Duodenal mucosa (tissue), 2 donors: ENCODE measurements at regions not wholly inside any gene's neighbourhood (a gene's known extent, or its start where the extent isn't known, plus 50 kb on each side); places are given as distances from the start of the nearest gene placed in this dataset.

Experiments used
- H3K27ac ChIP-seq: one replicate; pipeline ENCODE4 v1.7.0; 2013; ENCODE audit warnings: low read depth, low read length
- H3K27me3 ChIP-seq, 2 donors: one replicate each; pipeline ENCODE4 v1.7.0; 2013; ENCODE audit warnings: low read length in 2 of 2, control low read depth in 1 of 2; ENCODE audit not compliant: insufficient read depth in 2 of 2, control insufficient read depth in 1 of 2
- H3K36me3 ChIP-seq, 2 donors: one replicate each; pipeline ENCODE4 v1.7.0; 2013; ENCODE audit warnings: low read length in 2 of 2, control low read depth in 1 of 2; ENCODE audit not compliant: insufficient read depth in 2 of 2, control insufficient read depth in 1 of 2
- H3K4me1 ChIP-seq, 2 donors: one replicate each; pipeline ENCODE4 v1.7.0; 2013; ENCODE audit warnings: low read length in 2 of 2, control low read depth in 1 of 2; ENCODE audit not compliant: insufficient read depth in 2 of 2, control insufficient read depth in 1 of 2
- H3K4me3 ChIP-seq, 2 donors: one replicate each; pipeline ENCODE4 v1.7.0; 2013; ENCODE audit warnings: low read length in 2 of 2, low read depth in 1 of 2
- H3K9ac ChIP-seq, 2 donors: one replicate each; pipeline ENCODE4 v1.7.0; 2013; ENCODE audit warnings: low read length in 2 of 2, low read depth in 1 of 2
- H3K9me3 ChIP-seq, 2 donors: one replicate each; pipeline ENCODE4 v1.7.0; 2013; ENCODE audit warnings: low read length in 2 of 2, control low read depth in 1 of 2; ENCODE audit not compliant: control insufficient read depth in 1 of 2

GRCh38 chr11:86158704-86159580 is 85.6 kb upstream of the EED start:
- H3K27me3 ChIP-seq, result no peaks in the 10 kb centered on the region
- H3K27ac ChIP-seq, result no peak overlapping the region
- H3K36me3 ChIP-seq, result no peaks in the 10 kb centered on the region
- peaks cover 25 to 33% of the 10 kb centered on the region in 2 donors for H3K4me1 ChIP-seq
- no peaks in the 10 kb centered on the region for H3K9me3 ChIP-seq
- no peak overlapping the region for H3K4me3 ChIP-seq
- H3K9ac ChIP-seq, result no peak overlapping the region

GRCh38 chr11:86157797-86158378 is 86.7 kb upstream of the EED start:
- H3K9me3 ChIP-seq, result no peaks in the 10 kb centered on the region
- peaks cover 34 to 35% of the 10 kb centered on the region in 2 donors for H3K4me1 ChIP-seq
- H3K27me3 ChIP-seq, result no peaks in the 10 kb centered on the region
- H3K4me3 ChIP-seq, result no peak overlapping the region
- H3K27ac ChIP-seq, result no peak overlapping the region
- no peaks in the 10 kb centered on the region for H3K36me3 ChIP-seq
- no peak overlapping the region for H3K9ac ChIP-seq

GRCh38 chr11:86156397-86156955 is 87.6 kb upstream of the PICALM start:
- Histone ChIP-seq H3K9ac (no peak overlapping the region), H3K27ac (no peak overlapping the region), H3K4me3 (no peak overlapping the region), H3K9me3 (no peaks in the 10 kb centered on the region), H3K36me3 (no peaks in the 10 kb centered on the region), H3K27me3 (no peaks in the 10 kb centered on the region), H3K4me1 (peaks cover 36 to 37% of the 10 kb centered on the region in 2 donors)

- Histone ChIP-seq H3K9ac (no peak overlapping the region), H3K27me3 (no peaks in the 10 kb centered on the region), H3K27ac (no peak overlapping the region), H3K4me1 (peaks cover 33 to 36% of the 10 kb centered on the region in 2 donors), H3K9me3 (no peaks in the 10 kb centered on the region), H3K4me3 (no peak overlapping the region), H3K36me3 (no peaks in the 10 kb centered on the region)
Observed at GRCh38 chr11:86155200-86155844, 86.4 kb upstream of the PICALM start.

GRCh38 chr11:86153439-86153838 is 84.6 kb upstream of the PICALM start:
- Histone ChIP-seq H3K9me3 (no peaks in the 10 kb centered on the region), H3K36me3 (no peaks in the 10 kb centered on the region), H3K4me1 (peaks cover 33 to 36% of the 10 kb centered on the region in 2 donors), H3K9ac (no peak overlapping the region), H3K4me3 (no peak overlapping the region), H3K27me3 (no peaks in the 10 kb centered on the region), H3K27ac (no peak overlapping the region)

- Histone ChIP-seq H3K36me3 (no peaks in the 10 kb centered on the region), H3K4me1 (peaks cover 34 to 37% of the 10 kb centered on the region in 2 donors), H3K27me3 (no peaks in the 10 kb centered on the region), H3K4me3 (no peak overlapping the region), H3K27ac (no peak overlapping the region), H3K9ac (no peak overlapping the region), H3K9me3 (no peaks in the 10 kb centered on the region)
Observed at GRCh38 chr11:86152901-86153300, 84.0 kb upstream of the PICALM start.

- Histone ChIP-seq H3K36me3 (no peaks in the 10 kb centered on the region), H3K9me3 (no peaks in the 10 kb centered on the region), H3K4me1 (peaks cover 34 to 37% of the 10 kb centered on the region in 2 donors), H3K27me3 (no peaks in the 10 kb centered on the region), H3K9ac (no peak overlapping the region), H3K27ac (no peak overlapping the region), H3K4me3 (no peak overlapping the region)
Observed at GRCh38 chr11:86152006-86152862, 83.3 kb upstream of the PICALM start.

- H3K36me3 ChIP-seq, result no peaks in the 10 kb centered on the region
Observed at GRCh38 chr11:86151174-86152005, 82.5 kb upstream of the PICALM start.

GRCh38 chr11:86150847-86151173 is 81.9 kb upstream of the PICALM start:
- Histone ChIP-seq H3K4me3 (no peak overlapping the region), H3K27ac (no peak overlapping the region), H3K9ac (no peak overlapping the region), H3K27me3 (no peaks in the 10 kb centered on the region), H3K9me3 (no peaks in the 10 kb centered on the region), H3K36me3 (no peaks in the 10 kb centered on the region), H3K4me1 (peaks cover 38 to 39% of the 10 kb centered on the region in 2 donors)

More at GRCh38 chr11:86151174-86152005, 82.5 kb upstream of the PICALM start:
- peaks cover 34 to 37% of the 10 kb centered on the region in 2 donors for H3K4me1 ChIP-seq
- no peak overlapping the region for H3K4me3 ChIP-seq
- no peaks in the 10 kb centered on the region for H3K9me3 ChIP-seq
- no peaks in the 10 kb centered on the region for H3K27me3 ChIP-seq
- no peak overlapping the region for H3K27ac ChIP-seq
- no peak overlapping the region for H3K9ac ChIP-seq
